DOHH2 (cell line): ENCODE measurements at regions not wholly inside any gene's neighbourhood (a gene's known extent, or its start where the extent isn't known, plus 50 kb on each side); places are given as distances from the start of the nearest gene placed in this dataset.

ENCODE experiments used
- EZH2phosphoT487 ChIP-seq: fragments of 200-600 bp; sonication (generic); IDR thresholded peaks from 2 replicates; pipeline ENCODE4 v1.6.1; 2017; ENCODE audit warnings: borderline replicate concordance, mild to moderate bottlenecking, antibody characterized with exemption, low read length, moderate library complexity, mixed read lengths
- TF ChIP-seq, protein P1 (sequence below): fragments of 200-600 bp; sonication (generic); IDR thresholded peaks from one replicate; pipeline ENCODE4 v1.5.1; 2014; ENCODE audit warnings: antibody characterized with exemption, mild to moderate bottlenecking, low read depth, low read length; ENCODE audit not compliant: poor library complexity, severe bottlenecking

DNA sequence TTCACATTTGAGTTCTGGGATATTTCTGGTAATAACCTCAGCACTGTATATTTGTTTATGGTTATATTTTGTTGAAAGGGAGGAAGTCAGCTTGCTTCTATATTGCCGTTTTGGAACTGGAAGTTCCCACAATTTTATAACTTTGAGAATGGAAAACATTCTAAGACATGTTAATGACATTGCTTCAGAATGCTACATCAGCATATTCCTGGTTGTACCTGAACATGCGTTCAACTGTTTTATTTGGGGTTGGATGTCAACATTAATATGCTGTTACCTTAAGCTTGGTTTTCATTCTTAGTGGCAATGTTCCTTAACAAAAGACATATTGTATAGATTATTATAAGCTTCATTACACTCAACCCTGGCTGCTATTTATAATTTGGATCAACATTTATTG, 489.4 kb upstream of the MAGEB18 start:
- TF ChIP-seq, protein P1, sequence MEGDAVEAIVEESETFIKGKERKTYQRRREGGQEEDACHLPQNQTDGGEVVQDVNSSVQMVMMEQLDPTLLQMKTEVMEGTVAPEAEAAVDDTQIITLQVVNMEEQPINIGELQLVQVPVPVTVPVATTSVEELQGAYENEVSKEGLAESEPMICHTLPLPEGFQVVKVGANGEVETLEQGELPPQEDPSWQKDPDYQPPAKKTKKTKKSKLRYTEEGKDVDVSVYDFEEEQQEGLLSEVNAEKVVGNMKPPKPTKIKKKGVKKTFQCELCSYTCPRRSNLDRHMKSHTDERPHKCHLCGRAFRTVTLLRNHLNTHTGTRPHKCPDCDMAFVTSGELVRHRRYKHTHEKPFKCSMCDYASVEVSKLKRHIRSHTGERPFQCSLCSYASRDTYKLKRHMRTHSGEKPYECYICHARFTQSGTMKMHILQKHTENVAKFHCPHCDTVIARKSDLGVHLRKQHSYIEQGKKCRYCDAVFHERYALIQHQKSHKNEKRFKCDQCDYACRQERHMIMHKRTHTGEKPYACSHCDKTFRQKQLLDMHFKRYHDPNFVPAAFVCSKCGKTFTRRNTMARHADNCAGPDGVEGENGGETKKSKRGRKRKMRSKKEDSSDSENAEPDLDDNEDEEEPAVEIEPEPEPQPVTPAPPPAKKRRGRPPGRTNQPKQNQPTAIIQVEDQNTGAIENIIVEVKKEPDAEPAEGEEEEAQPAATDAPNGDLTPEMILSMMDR: no peak
- no peak for TF ChIP-seq EZH2phosphoT487
